Chondrocyte (in vitro differentiated cells): ENCODE measurements at regions not wholly inside any gene's neighbourhood (a gene's known extent, or its start where the extent isn't known, plus 50 kb on each side); places are given as distances from the start of the nearest gene placed in this dataset.
A peak's percentile ranks its signal among the peaks of the same experiment; 100 is the strongest.

ENCODE experiments used
- DNase-seq: peaks from one replicate; pipeline ENCODE4 v3.0.0; 2021; ENCODE audit warnings: mixed read lengths, low spot score
- H3K27ac Mint-ChIP-seq: one replicate; pipeline ENCODE4 v1.8.0; 2021; ENCODE audit warnings: mild to moderate bottlenecking, moderate library complexity, mixed read lengths; ENCODE audit not compliant: unreplicated experiment
- H3K27me3 Mint-ChIP-seq: 2 replicates; pipeline ENCODE4 v1.8.0; 2021; ENCODE audit warnings: low read depth, mixed read lengths
- H3K36me3 Mint-ChIP-seq: 2 replicates; pipeline ENCODE4 v1.8.0; 2021; ENCODE audit warnings: low read depth, mixed read lengths
- H3K4me1 Mint-ChIP-seq: 2 replicates; pipeline ENCODE4 v1.8.0; 2021; ENCODE audit warnings: low read depth, mild to moderate bottlenecking, mixed read lengths
- H3K4me3 Mint-ChIP-seq: one replicate; pipeline ENCODE4 v1.8.0; 2021; ENCODE audit warnings: mild to moderate bottlenecking, moderate library complexity, mixed read lengths; ENCODE audit not compliant: unreplicated experiment
- H3K9me3 Mint-ChIP-seq: 2 replicates; pipeline ENCODE4 v1.8.0; 2021; ENCODE audit warnings: low read depth, mixed read lengths
- TF ChIP-seq, protein P1 (sequence below): fragments of 200-600 bp; sonication (generic); IDR thresholded peaks from 2 replicates; pipeline ENCODE4 v1.5.0; 2021; ENCODE audit warnings: antibody characterized with exemption, mild to moderate bottlenecking, moderate library complexity

DNA sequence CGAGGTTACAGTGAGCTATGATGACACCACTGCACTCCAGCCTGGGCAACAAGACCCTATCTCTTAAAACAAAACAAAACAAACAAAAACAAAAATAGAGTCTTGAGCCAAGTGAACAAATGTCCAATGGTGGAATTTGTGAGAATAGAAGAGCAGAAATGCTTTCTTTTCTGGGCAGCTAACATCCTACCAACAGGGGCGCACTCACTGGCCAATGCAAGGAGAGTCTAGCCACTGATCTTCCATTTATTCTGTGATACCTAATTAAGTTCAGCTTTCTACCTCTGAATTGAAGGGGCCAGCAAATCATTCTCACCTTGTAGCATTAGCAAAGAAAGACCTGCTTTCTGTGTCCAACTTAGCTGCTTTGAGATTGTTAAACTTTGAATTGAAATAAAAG lies 301.9 kb upstream of the NR2F2 start:
- H3K4me1 Mint-ChIP-seq: no peaks in the 10 kb centered on the region
- no peaks in the 10 kb centered on the region for H3K36me3 Mint-ChIP-seq
- peak overlapping the region; percentile 20 for H3K27ac Mint-ChIP-seq
- DNase-seq: no peak
- TF ChIP-seq, protein P1, sequence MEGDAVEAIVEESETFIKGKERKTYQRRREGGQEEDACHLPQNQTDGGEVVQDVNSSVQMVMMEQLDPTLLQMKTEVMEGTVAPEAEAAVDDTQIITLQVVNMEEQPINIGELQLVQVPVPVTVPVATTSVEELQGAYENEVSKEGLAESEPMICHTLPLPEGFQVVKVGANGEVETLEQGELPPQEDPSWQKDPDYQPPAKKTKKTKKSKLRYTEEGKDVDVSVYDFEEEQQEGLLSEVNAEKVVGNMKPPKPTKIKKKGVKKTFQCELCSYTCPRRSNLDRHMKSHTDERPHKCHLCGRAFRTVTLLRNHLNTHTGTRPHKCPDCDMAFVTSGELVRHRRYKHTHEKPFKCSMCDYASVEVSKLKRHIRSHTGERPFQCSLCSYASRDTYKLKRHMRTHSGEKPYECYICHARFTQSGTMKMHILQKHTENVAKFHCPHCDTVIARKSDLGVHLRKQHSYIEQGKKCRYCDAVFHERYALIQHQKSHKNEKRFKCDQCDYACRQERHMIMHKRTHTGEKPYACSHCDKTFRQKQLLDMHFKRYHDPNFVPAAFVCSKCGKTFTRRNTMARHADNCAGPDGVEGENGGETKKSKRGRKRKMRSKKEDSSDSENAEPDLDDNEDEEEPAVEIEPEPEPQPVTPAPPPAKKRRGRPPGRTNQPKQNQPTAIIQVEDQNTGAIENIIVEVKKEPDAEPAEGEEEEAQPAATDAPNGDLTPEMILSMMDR: no peak
- H3K4me3 Mint-ChIP-seq: no peak overlapping the region
- H3K27me3 Mint-ChIP-seq: no peaks in the 10 kb centered on the region
- H3K9me3 Mint-ChIP-seq: no peaks in the 10 kb centered on the region

DNA sequence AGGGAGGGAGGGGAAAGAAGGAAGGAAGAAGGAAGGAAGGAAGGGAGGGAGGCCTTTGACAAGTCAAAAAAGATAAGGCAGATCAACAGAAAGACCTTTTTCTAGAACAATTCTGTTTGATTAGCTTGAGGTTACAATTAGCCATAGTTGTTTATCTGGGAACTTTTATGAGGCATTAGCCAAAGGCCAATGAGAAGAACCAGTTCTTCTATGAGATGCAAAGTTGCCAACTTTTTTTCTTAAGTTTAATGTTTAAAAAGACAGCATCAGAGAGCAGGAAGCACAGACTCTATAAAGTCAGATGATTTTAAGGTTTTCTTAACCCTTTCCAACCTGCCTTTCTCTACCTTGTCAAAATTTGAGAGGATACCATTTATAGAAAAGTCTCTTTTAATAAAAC lies 301.3 kb upstream of the NR2F2 start:
- Mint-ChIP-seq H3K27me3 (no peaks in the 10 kb centered on the region), H3K4me1 (no peaks in the 10 kb centered on the region), H3K36me3 (no peaks in the 10 kb centered on the region), H3K9me3 (no peaks in the 10 kb centered on the region), H3K4me3 (no peak overlapping the region), H3K27ac (no peak overlapping the region)
- no peak for DNase-seq
- TF ChIP-seq, protein P1: no peak

DNA sequence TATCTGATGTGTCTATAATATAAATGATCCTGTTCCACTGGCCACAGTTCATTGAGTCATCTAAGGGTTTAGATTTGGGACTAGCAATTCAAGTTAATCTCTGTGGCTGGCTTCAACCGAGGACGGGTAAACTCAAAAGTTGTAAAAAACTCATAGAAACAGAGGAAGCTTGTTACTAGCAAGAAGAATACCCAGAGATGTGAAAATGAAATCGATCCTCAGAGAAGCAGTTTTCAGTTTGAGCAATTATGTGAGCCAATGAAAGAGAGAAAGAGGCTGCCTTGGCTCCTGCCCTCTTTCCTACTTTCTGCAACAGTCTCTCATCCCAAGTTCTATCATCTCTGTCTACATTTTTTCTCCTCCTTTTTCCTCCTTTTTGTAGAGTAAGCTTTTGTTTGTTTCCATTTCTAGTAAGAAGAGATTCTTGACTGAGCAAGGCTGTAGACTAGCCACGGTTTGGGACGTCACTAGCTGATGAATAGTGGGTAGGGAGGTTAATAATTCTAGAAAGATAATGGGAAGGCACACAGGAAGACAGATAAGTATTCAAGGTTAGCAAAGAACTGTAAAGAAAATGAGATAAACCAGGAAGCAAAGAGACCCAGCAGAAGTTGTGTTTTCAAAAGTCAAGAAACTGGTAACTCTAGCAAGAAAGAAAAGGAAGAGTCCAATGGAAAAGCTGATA lies 298.9 kb upstream of the NR2F2 start:
- no peak for DNase-seq
- H3K27me3 Mint-ChIP-seq: peaks cover 4% of the 10 kb centered on the region
- H3K27ac Mint-ChIP-seq: no peak overlapping the region
- peaks cover 3% of the 10 kb centered on the region for H3K4me1 Mint-ChIP-seq
- TF ChIP-seq, protein P1: no peak
- no peaks in the 10 kb centered on the region for H3K9me3 Mint-ChIP-seq
- no peak overlapping the region for H3K4me3 Mint-ChIP-seq
- H3K36me3 Mint-ChIP-seq: peaks cover 1% of the 10 kb centered on the region

DNA sequence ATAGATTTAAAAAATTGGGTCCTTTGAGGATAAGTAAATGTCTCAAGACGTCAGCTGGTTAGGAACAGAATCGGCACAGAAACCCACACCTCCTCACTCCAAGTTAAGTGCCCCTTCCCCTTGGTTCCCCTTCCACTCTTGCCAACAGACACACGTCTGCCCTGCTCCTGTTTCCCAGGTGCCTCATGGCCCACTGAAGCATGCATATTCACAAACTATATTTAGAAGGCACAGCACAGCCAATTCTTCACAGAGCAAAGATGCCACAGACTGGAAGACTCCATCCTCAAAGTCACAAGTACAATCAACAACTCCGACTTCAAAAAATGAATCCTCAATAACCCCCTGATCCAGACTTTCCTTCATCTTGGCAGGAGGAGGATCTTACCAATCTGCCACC lies 295.4 kb upstream of the NR2F2 start:
- H3K36me3 Mint-ChIP-seq: peaks cover 1% of the 10 kb centered on the region
- no peak overlapping the region for H3K4me3 Mint-ChIP-seq
- TF ChIP-seq, protein P1: no peak
- no peaks in the 10 kb centered on the region for H3K9me3 Mint-ChIP-seq
- peaks cover 4% of the 10 kb centered on the region for H3K27me3 Mint-ChIP-seq
- peaks cover 24% of the 10 kb centered on the region for H3K4me1 Mint-ChIP-seq
- H3K27ac Mint-ChIP-seq: no peak overlapping the region
- DNase-seq: no peak

DNA sequence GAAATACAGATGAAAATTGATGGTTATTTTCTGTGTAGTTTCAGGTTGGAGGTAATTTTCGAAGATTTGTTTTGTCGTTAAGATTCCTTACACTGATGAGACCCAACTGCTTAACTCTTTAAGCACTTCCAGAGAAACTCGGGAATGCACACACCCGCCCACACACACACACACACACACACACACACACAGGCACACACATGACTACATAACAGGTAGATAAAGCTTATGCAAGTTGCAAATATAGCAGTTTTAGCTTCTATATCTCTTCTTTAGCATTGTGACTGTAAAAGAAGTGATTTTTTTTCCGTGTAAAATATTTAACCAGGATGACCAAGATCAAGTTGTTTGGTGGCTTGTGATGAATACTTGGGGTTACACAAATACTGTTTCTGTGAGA lies 294.9 kb upstream of the NR2F2 start:
- TF ChIP-seq, protein P1: no peak
- no peak overlapping the region for H3K27ac Mint-ChIP-seq
- no peaks in the 10 kb centered on the region for H3K9me3 Mint-ChIP-seq
- H3K27me3 Mint-ChIP-seq: peaks cover 4% of the 10 kb centered on the region
- H3K4me3 Mint-ChIP-seq: no peak overlapping the region
- no peak for DNase-seq
- H3K4me1 Mint-ChIP-seq: peaks cover 24% of the 10 kb centered on the region
- H3K36me3 Mint-ChIP-seq: peaks cover 1% of the 10 kb centered on the region
